ENCODE measurements at regions not wholly inside any gene's neighbourhood (a gene's known extent, or its start where the extent isn't known, plus 50 kb on each side); places are given as distances from the start of the nearest gene placed in this dataset.

GRCh38 chr2:15765211-15765610, 173.5 kb downstream of the DDX1 start:
- TF ChIP-seq CTCF (IDR thresholded peaks at IDR 0.05), result no peak
- no peak for TF ChIP-seq POLR2A (IDR thresholded peaks at IDR 0.05)

Measured in uterus (tissue), 2 donors.